Activated naive CD4-positive, alpha-beta T cell treated with anti-CD3 and anti-CD28 coated beads for 36 hours (primary cell): ENCODE measurements at regions not wholly inside any gene's neighbourhood (a gene's known extent, or its start where the extent isn't known, plus 50 kb on each side); places are given as distances from the start of the nearest gene placed in this dataset.
A peak's percentile ranks its signal among the peaks of the same experiment; 100 is the strongest.

Experiments
- CTCF ChIA-PET: fragments of 350-600 bp; sonication (Branson Sonifier 250); formaldehyde crosslinking; loops from one replicate; lab custom pipeline; 2021; ENCODE audit warnings: antibody characterized with exemption; lab: Charles Lee
- DNase-seq: peaks from one replicate; pipeline ENCODE4 v3.0.0-alpha.2; 2020
- H3K27ac Mint-ChIP-seq: one replicate; pipeline ENCODE4 v1.8.0; 2021; ENCODE audit warnings: mild to moderate bottlenecking, mixed read lengths
- H3K27me3 Mint-ChIP-seq: one replicate; pipeline ENCODE4 v1.8.0; 2021; ENCODE audit warnings: low read depth, mixed read lengths
- H3K36me3 Mint-ChIP-seq: one replicate; pipeline ENCODE4 v1.8.0; 2021; ENCODE audit warnings: low read depth, mixed read lengths
- H3K4me1 Mint-ChIP-seq: one replicate; pipeline ENCODE4 v1.8.0; 2021; ENCODE audit warnings: low read depth, mixed read lengths
- H3K4me3 Mint-ChIP-seq: one replicate; pipeline ENCODE4 v1.8.0; 2021; ENCODE audit warnings: mild to moderate bottlenecking, moderate library complexity, mixed read lengths
- H3K9me3 Mint-ChIP-seq: one replicate; pipeline ENCODE4 v1.8.0; 2021; ENCODE audit warnings: mixed read lengths
- intact Hi-C: fragments of 100-400 bp; cut with micrococcal nuclease; formaldehyde crosslinking; loops from one replicate; pipeline ENCODE4 v1.15.1; 2023

- Mint-ChIP-seq H3K4me1 (no peaks in the 10 kb centered on the region), H3K27ac (no peak overlapping the region), H3K4me3 (no peak overlapping the region), H3K9me3 (no peaks in the 10 kb centered on the region), H3K36me3 (peaks cover 16% of the 10 kb centered on the region), H3K27me3 (no peaks in the 10 kb centered on the region)
- CTCF ChIA-PET: interaction anchor here (0.6 kb wide), 1 partner anchor 884 kb away, joined by 3 read pairs; no protein-coding TSS in a partner anchor
- no peak for DNase-seq
- intact Hi-C loops: no loop called here
These were observed 376.4 kb downstream of the ZEB2 start for GRCh38 chr2:144143294-144144151.

- Mint-ChIP-seq H3K9me3 (no peaks in the 10 kb centered on the region), H3K36me3 (peaks cover 19% of the 10 kb centered on the region), H3K27ac (no peak overlapping the region), H3K27me3 (no peaks in the 10 kb centered on the region), H3K4me1 (no peaks in the 10 kb centered on the region), H3K4me3 (no peak overlapping the region)
- CTCF ChIA-PET: no interaction called here
- DNase-seq: no peak
- intact Hi-C loops: no loop called here
These were observed 379.0 kb downstream of the ZEB2 start for GRCh38 chr2:144140891-144141290.

- DNase-seq: no peak
- intact Hi-C loops: no loop called here
- Mint-ChIP-seq H3K27me3 (no peaks in the 10 kb centered on the region), H3K9me3 (no peaks in the 10 kb centered on the region), H3K36me3 (peaks cover 14% of the 10 kb centered on the region), H3K4me1 (no peaks in the 10 kb centered on the region), H3K27ac (no peak overlapping the region), H3K4me3 (no peak overlapping the region)
- CTCF ChIA-PET: interaction anchor here (0.5 kb wide), 1 partner anchor 254 kb away, joined by 4 read pairs; no protein-coding TSS in a partner anchor
These were observed 382.1 kb downstream of the ZEB2 start for GRCh38 chr2:144137705-144138428.

GRCh38 chr2:144137272-144137671, 382.6 kb downstream of the ZEB2 start:
- CTCF ChIA-PET: interaction anchor here (0.5 kb wide), 1 partner anchor 254 kb away, joined by 4 read pairs; no protein-coding TSS in a partner anchor
- no peak for DNase-seq
- no peak overlapping the region for H3K4me3 Mint-ChIP-seq
- peaks cover 13% of the 10 kb centered on the region for H3K36me3 Mint-ChIP-seq
- intact Hi-C loops: no loop called here
- H3K4me1 Mint-ChIP-seq: no peaks in the 10 kb centered on the region
- H3K9me3 Mint-ChIP-seq: no peaks in the 10 kb centered on the region
- H3K27ac Mint-ChIP-seq: no peak overlapping the region
- H3K27me3 Mint-ChIP-seq: no peaks in the 10 kb centered on the region

- Mint-ChIP-seq H3K36me3 (peaks cover 8% of the 10 kb centered on the region), H3K27me3 (no peaks in the 10 kb centered on the region), H3K27ac (no peak overlapping the region), H3K4me1 (no peaks in the 10 kb centered on the region), H3K4me3 (no peak overlapping the region), H3K9me3 (no peaks in the 10 kb centered on the region)
- intact Hi-C loops: no loop called here
- no peak for DNase-seq
- CTCF ChIA-PET: no interaction called here
These were observed 383.5 kb downstream of the ZEB2 start for GRCh38 chr2:144136297-144137010.

- Mint-ChIP-seq H3K4me1 (peaks cover 11% of the 10 kb centered on the region), H3K27ac (no peak overlapping the region), H3K4me3 (no peak overlapping the region), H3K27me3 (no peaks in the 10 kb centered on the region), H3K9me3 (no peaks in the 10 kb centered on the region), H3K36me3 (peaks cover 5% of the 10 kb centered on the region)
- intact Hi-C loops: no loop called here
- CTCF ChIA-PET: no interaction called here
- DNase-seq: no peak
These were observed 385.8 kb downstream of the ZEB2 start for GRCh38 chr2:144133936-144134665.

GRCh38 chr2:144132357-144132756, 387.6 kb downstream of the ZEB2 start:
- H3K4me1 Mint-ChIP-seq: peaks cover 21% of the 10 kb centered on the region
- CTCF ChIA-PET: no interaction called here
- no peaks in the 10 kb centered on the region for H3K27me3 Mint-ChIP-seq
- no peaks in the 10 kb centered on the region for H3K9me3 Mint-ChIP-seq
- DNase-seq: no peak
- H3K36me3 Mint-ChIP-seq: no peaks in the 10 kb centered on the region
- H3K27ac Mint-ChIP-seq: no peak overlapping the region
- H3K4me3 Mint-ChIP-seq: no peak overlapping the region
- intact Hi-C loops: no loop called here

GRCh38 chr2:144131042-144131441, 388.9 kb downstream of the ZEB2 start:
- intact Hi-C loops: no loop called here
- H3K36me3 Mint-ChIP-seq: no peaks in the 10 kb centered on the region
- DNase-seq: no peak
- H3K4me1 Mint-ChIP-seq: peaks cover 25% of the 10 kb centered on the region
- H3K9me3 Mint-ChIP-seq: no peaks in the 10 kb centered on the region
- no peak overlapping the region for H3K27ac Mint-ChIP-seq
- H3K27me3 Mint-ChIP-seq: no peaks in the 10 kb centered on the region
- no peak overlapping the region for H3K4me3 Mint-ChIP-seq
- CTCF ChIA-PET: no interaction called here

GRCh38 chr2:144130551-144130950, 389.4 kb downstream of the ZEB2 start:
- Mint-ChIP-seq H3K9me3 (no peaks in the 10 kb centered on the region), H3K4me1 (peaks cover 25% of the 10 kb centered on the region), H3K27ac (no peak overlapping the region), H3K36me3 (peaks cover 2% of the 10 kb centered on the region), H3K4me3 (no peak overlapping the region), H3K27me3 (no peaks in the 10 kb centered on the region)
- DNase-seq: no peak
- CTCF ChIA-PET: interaction anchor here (1.0 kb wide), 1 partner anchor 930 kb away, joined by 4 read pairs; no protein-coding TSS in a partner anchor
- intact Hi-C loops: no loop called here

GRCh38 chr2:144128130-144128746, 391.7 kb downstream of the ZEB2 start:
- peaks cover 25% of the 10 kb centered on the region for H3K4me1 Mint-ChIP-seq

GRCh38 chr2:144127693-144128092, 392.2 kb downstream of the ZEB2 start:
- Mint-ChIP-seq H3K9me3 (no peaks in the 10 kb centered on the region), H3K4me1 (peaks cover 25% of the 10 kb centered on the region), H3K27me3 (no peaks in the 10 kb centered on the region), H3K4me3 (no peak overlapping the region), H3K36me3 (peaks cover 3% of the 10 kb centered on the region), H3K27ac (peak overlapping the region; percentile 57)
- DNase-seq: no peak
- CTCF ChIA-PET: no interaction called here
- intact Hi-C loops: loop anchor here (2.0 to 5.0 kb wide), 2 partner anchors 71 to 390 kb away; no protein-coding TSS in a partner anchor

More at GRCh38 chr2:144128130-144128746, 391.7 kb downstream of the ZEB2 start:
- no peaks in the 10 kb centered on the region for H3K9me3 Mint-ChIP-seq
- peak overlapping the region; percentile 37 for H3K27ac Mint-ChIP-seq
- DNase-seq: no peak
- intact Hi-C loops: loop anchor here (2.0 to 5.0 kb wide), 2 partner anchors 71 to 389 kb away; no protein-coding TSS in a partner anchor
- H3K36me3 Mint-ChIP-seq: peaks cover 3% of the 10 kb centered on the region
- H3K4me3 Mint-ChIP-seq: no peak overlapping the region
- no peaks in the 10 kb centered on the region for H3K27me3 Mint-ChIP-seq
- CTCF ChIA-PET: no interaction called here
